Adrenal gland (tissue), 5 donors: ENCODE measurements at regions not wholly inside any gene's neighbourhood (a gene's known extent, or its start where the extent isn't known, plus 50 kb on each side); places are given as distances from the start of the nearest gene placed in this dataset.

Experiments
- POLR2A ChIP-seq, 2 donors: fragments of 450-650 bp; IDR thresholded peaks; one replicate each; pipeline ENCODE4 v1.6.1; 2017; ENCODE audit warnings: antibody characterized with exemption in 2 of 2, mild to moderate bottlenecking in 2 of 2, moderate library complexity in 1 of 2
- TF ChIP-seq, protein P1 (sequence below), 6 experiments: fragments of 450-650 bp in 4 of 6; fragments of 200-600 bp in 2 of 6; sonication (generic) in 1 of 6; IDR thresholded peaks; 1 replicate in 5 of 6; 2 replicates in 1 of 6; pipeline versions ENCODE4 v1.5.1 to v1.8.0; 2016 to 2021; ENCODE audit warnings: antibody characterized with exemption in 6 of 6, mild to moderate bottlenecking in 2 of 6, moderate library complexity in 1 of 6
- donor health status: DM: no; HTN: no; CAD: no.

DNA sequence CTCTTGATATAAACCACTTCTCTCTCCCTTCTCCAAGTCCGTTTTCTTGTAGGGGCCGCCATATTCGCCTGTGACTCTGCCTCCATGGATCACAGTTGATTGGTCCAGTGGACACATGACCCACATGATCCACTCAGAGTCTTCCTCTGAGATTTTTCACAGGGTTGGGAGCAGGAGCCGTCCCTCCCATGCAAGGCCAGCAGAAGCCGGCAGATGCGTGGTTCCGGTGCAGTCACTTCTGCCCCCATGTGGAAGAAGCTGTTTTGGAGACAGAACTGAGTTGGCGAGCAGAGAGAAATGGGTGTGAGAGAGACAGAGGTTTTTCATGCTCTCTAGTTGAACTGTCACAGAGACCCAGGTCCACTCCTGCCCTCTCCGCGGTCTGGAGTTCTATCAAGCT is 83.3 kb downstream of the C16orf95 start:
- TF ChIP-seq, protein P1, sequence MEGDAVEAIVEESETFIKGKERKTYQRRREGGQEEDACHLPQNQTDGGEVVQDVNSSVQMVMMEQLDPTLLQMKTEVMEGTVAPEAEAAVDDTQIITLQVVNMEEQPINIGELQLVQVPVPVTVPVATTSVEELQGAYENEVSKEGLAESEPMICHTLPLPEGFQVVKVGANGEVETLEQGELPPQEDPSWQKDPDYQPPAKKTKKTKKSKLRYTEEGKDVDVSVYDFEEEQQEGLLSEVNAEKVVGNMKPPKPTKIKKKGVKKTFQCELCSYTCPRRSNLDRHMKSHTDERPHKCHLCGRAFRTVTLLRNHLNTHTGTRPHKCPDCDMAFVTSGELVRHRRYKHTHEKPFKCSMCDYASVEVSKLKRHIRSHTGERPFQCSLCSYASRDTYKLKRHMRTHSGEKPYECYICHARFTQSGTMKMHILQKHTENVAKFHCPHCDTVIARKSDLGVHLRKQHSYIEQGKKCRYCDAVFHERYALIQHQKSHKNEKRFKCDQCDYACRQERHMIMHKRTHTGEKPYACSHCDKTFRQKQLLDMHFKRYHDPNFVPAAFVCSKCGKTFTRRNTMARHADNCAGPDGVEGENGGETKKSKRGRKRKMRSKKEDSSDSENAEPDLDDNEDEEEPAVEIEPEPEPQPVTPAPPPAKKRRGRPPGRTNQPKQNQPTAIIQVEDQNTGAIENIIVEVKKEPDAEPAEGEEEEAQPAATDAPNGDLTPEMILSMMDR (IDR thresholded peaks at IDR 0.05): peak in 4 of 6 experiments; percentile 6 to 25 (median 20)
- no peak for TF ChIP-seq POLR2A (IDR thresholded peaks at IDR 0.05)
